ENCODE measurements at regions not wholly inside any gene's neighbourhood (a gene's known extent, or its start where the extent isn't known, plus 50 kb on each side); places are given as distances from the start of the nearest gene placed in this dataset.
"Not testable (repeated sequence)": the region's sequence is repeated elsewhere in the genome, so short reads cannot be mapped to it uniquely, and the experiment has no call there.

- H3K9me3 Mint-ChIP-seq = peaks cover 0 to 3% of the 10 kb centered on the region in 2 donors
- peaks cover 15 to 41% of the 10 kb centered on the region in 2 donors for H3K27me3 Mint-ChIP-seq
- H3K27ac Mint-ChIP-seq = no peak overlapping the region
- ATAC-seq (replicated peaks) = no peak
- H3K4me1 Mint-ChIP-seq (ENCODE audit: low read depth in 2 of 2) = no peaks in the 10 kb centered on the region
- no peak overlapping the region for H3K4me3 Mint-ChIP-seq
- no peaks in the 10 kb centered on the region for H3K36me3 Mint-ChIP-seq (ENCODE audit: insufficient read depth)
- no peak for DNase-seq
Observed at GRCh38 chr11:114949614-114950351, 271.5 kb downstream of the NXPE2 start.

DNA sequence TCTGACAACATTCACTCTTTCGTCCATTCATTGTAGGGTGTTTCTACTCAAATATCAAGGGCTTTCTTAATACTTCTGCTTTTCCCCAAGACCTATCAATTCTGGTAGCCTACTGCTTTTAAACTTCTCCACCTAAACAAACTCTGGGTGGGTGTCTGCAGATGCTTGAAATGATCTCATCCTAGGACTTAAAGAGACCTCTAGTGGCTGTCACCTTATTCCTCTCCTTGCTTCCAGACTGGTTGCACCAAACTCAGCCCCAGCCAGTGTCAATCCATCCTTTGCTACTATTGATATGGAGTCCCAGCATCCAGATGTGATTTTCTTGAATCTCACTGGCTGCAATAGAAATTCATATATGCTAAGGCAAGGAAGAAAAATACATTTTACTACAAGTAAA lies 274.7 kb downstream of the NXPE2 start:
- Mint-ChIP-seq H3K4me3 (no peak overlapping the region), H3K9me3 (peaks cover 0 to 3% of the 10 kb centered on the region in 2 donors), H3K27ac (no peak overlapping the region), H3K4me1 (ENCODE audit: low read depth in 2 of 2) (no peaks in the 10 kb centered on the region), H3K36me3 (ENCODE audit: insufficient read depth) (no peaks in the 10 kb centered on the region), H3K27me3 (peaks cover 25 to 50% of the 10 kb centered on the region in 2 donors)
- DNase-seq = no peak
- ATAC-seq (replicated peaks) = no peak

DNA sequence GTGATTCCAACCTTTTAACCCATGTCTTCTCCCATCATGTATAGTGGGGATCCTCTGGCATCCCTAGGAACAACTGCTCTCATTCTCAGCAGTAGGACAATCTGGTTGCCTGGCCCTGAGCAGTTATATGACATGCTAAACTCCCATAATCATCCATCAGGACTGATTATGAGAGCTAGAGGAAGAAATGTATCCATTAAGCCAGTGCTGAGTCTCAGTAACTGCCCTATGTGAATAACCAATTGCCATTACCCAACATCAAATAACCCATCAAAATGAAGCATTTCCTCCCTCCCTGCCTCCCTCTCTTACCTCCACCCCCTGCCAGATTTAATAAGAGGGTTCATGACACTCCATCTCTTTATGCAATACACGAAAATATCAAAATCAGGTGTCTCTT lies 277.6 kb downstream of the NXPE2 start:
- DNase-seq (no peak), ATAC-seq (replicated peaks) (no peak)
- H3K9me3 Mint-ChIP-seq = no peaks in the 10 kb centered on the region
- no peak overlapping the region for H3K27ac Mint-ChIP-seq
- H3K4me1 Mint-ChIP-seq (ENCODE audit: low read depth in 2 of 2) = no peaks in the 10 kb centered on the region
- no peaks in the 10 kb centered on the region for H3K36me3 Mint-ChIP-seq (ENCODE audit: insufficient read depth)
- no peak overlapping the region for H3K4me3 Mint-ChIP-seq
- H3K27me3 Mint-ChIP-seq = peaks cover 26 to 50% of the 10 kb centered on the region in 2 donors

DNA sequence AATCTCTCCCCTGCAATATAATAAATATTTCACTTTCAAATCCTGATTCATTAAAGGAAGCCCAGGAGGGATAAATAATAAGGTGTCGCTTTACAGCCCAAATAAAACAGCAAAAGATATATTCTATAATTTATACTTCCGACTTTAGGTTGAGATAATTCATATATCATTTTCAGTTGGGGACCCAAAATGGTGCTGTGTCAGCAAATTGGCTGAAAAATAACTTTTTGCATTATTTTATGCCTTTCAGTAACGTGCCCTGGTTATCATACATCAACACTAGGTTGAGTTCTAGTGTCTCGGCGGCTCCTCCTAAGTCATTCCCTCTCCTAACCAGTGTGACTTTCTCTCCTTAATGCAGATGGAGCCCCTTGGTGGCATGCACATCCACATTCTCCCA lies 278.2 kb downstream of the NXPE2 start:
- DNase-seq (no peak), ATAC-seq (replicated peaks) (no peak)
- Mint-ChIP-seq H3K27ac (no peak overlapping the region), H3K36me3 (ENCODE audit: insufficient read depth) (no peaks in the 10 kb centered on the region), H3K4me1 (ENCODE audit: low read depth in 2 of 2) (no peaks in the 10 kb centered on the region), H3K27me3 (peaks cover 27 to 51% of the 10 kb centered on the region in 2 donors), H3K9me3 (no peaks in the 10 kb centered on the region), H3K4me3 (no peak overlapping the region)

DNA sequence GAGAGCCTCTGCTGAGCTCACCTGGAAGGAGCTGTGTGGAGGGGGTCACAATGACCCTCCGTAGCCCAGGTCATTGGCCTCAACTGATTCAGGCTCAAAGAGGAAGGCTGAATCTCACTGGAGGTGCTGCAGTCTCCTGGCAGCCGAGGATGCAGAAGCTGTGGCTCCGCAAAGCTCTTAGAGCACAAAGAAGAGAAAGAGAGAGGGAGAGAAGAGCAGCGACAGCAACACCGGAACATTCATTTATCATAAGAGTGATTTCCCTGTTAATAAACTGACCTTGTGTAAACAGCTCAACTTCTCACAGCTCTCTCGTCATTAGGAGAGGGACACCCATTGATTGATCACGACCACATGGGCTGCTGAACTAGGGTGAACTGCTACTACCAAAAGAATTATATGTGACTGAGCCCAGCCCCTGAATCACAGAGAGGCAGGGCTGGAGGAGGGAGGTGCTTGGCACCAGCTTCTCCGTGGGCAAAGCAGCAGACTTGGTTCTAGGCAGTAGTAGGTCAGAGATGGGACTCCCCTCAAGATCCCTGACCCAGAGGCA lies 281.7 kb downstream of the NXPE2 start:
- DNase-seq (no peak), ATAC-seq (replicated peaks) (no peak)
- H3K9me3 Mint-ChIP-seq = no peaks in the 10 kb centered on the region
- H3K27ac Mint-ChIP-seq = no peak overlapping the region
- no peaks in the 10 kb centered on the region for H3K36me3 Mint-ChIP-seq (ENCODE audit: insufficient read depth)
- no peak overlapping the region for H3K4me3 Mint-ChIP-seq
- H3K4me1 Mint-ChIP-seq (ENCODE audit: low read depth in 2 of 2) = no peaks in the 10 kb centered on the region
- H3K27me3 Mint-ChIP-seq = peaks cover 32 to 50% of the 10 kb centered on the region in 2 donors

DNA sequence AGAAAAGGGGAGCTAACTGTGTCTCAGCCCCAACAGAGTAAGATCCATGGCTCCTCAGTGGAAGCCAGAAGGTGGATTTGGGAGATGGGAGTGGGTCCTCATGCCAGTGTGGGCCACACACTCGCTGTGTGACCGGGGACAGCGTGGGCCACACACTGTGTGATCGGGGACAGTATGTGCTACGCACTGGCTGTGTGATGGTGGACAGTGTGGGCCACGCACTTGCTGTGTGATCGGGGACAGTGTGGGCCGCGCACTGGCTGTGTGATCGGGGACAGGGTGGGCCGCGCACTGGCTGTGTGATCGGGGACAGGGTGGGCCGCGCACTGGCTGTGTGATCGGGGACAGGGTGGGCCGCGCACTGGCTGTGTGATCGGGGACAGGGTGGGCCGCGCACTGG lies 282.5 kb downstream of the NXPE2 start:
- not testable (repeated sequence) for H3K9me3 Mint-ChIP-seq; H3K4me1 Mint-ChIP-seq (ENCODE audit: low read depth in 2 of 2); H3K36me3 Mint-ChIP-seq (ENCODE audit: insufficient read depth); H3K27ac Mint-ChIP-seq; H3K4me3 Mint-ChIP-seq; ATAC-seq (replicated peaks); DNase-seq
- H3K27me3 Mint-ChIP-seq = peaks cover 32 to 50% of the 10 kb centered on the region in 2 donors

GRCh38 chr11:114964676-114965214 lies 286.4 kb downstream of the NXPE2 start:
- no peak overlapping the region for H3K4me3 Mint-ChIP-seq
- H3K9me3 Mint-ChIP-seq = no peaks in the 10 kb centered on the region
- no peak overlapping the region for H3K27ac Mint-ChIP-seq
- ATAC-seq (replicated peaks) = no peak
- no peak for DNase-seq
- peaks cover 10 to 17% of the 10 kb centered on the region in 2 donors for H3K27me3 Mint-ChIP-seq
- H3K4me1 Mint-ChIP-seq (ENCODE audit: low read depth in 2 of 2) = no peaks in the 10 kb centered on the region
- no peaks in the 10 kb centered on the region for H3K36me3 Mint-ChIP-seq (ENCODE audit: insufficient read depth)

GRCh38 chr11:114970927-114971645 lies 292.8 kb downstream of the NXPE2 start:
- Mint-ChIP-seq H3K4me1 (ENCODE audit: low read depth in 2 of 2) (no peaks in the 10 kb centered on the region), H3K27ac (no peak overlapping the region), H3K36me3 (ENCODE audit: insufficient read depth) (no peaks in the 10 kb centered on the region), H3K27me3 (no peaks in the 10 kb centered on the region), H3K4me3 (no peak overlapping the region), H3K9me3 (no peaks in the 10 kb centered on the region)
- no peak for ATAC-seq (replicated peaks)
- DNase-seq = no peak

DNA sequence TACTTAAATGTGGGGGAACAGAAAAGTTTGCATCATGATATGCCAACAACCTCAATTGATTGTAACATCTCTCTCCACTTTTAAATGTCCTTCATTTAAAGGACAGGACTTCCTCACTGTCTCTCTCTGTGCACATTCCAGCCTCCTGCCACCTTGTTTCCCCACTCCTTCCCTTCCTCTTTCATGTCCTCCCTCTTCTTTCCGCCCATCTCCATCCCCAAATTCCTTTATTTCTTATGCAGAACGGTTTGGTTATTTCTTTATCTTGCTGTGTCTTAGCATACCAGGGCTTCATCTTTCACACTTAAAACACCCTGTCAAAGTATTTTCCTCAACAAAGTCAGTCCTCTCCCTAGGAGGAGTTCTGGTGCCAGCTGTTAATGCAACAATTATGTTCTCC lies 293.8 kb downstream of the NXPE2 start:
- H3K27ac Mint-ChIP-seq = no peak overlapping the region
- no peaks in the 10 kb centered on the region for H3K27me3 Mint-ChIP-seq
- H3K4me3 Mint-ChIP-seq = no peak overlapping the region
- no peak for DNase-seq
- no peaks in the 10 kb centered on the region for H3K4me1 Mint-ChIP-seq (ENCODE audit: low read depth in 2 of 2)
- ATAC-seq (replicated peaks) = no peak
- H3K9me3 Mint-ChIP-seq = no peaks in the 10 kb centered on the region
- H3K36me3 Mint-ChIP-seq (ENCODE audit: insufficient read depth) = no peaks in the 10 kb centered on the region

DNA sequence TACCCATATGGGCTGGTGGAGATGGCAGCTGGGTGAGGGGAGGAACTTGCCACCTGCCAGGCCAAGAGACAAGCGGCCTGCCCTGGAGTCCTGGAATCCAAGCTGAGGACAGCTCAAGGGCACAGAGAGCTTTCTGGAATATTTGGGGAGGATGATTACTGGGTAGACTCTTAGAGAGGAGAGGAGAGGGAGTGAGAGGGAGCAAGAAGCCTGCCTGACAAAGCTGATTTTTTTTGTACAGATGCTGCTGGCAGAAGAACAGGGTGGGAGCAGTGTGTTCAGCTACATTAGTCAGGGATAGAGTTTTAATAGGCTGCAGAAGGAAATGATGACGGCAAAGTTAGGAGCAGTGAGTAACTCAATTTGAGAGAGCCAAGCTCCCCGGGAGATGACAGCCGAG lies 299.3 kb downstream of the NXPE2 start:
- no peak for DNase-seq
- Mint-ChIP-seq H3K4me1 (ENCODE audit: low read depth in 2 of 2) (no peaks in the 10 kb centered on the region), H3K4me3 (no peak overlapping the region), H3K36me3 (ENCODE audit: insufficient read depth) (no peaks in the 10 kb centered on the region), H3K9me3 (no peaks in the 10 kb centered on the region), H3K27me3 (peaks cover 0 to 8% of the 10 kb centered on the region in 2 donors), H3K27ac (no peak overlapping the region)
- no peak for ATAC-seq (replicated peaks)

GRCh38 chr11:114982141-114982540 lies 303.8 kb downstream of the NXPE2 start:
- Mint-ChIP-seq H3K27ac (no peak overlapping the region), H3K9me3 (no peaks in the 10 kb centered on the region), H3K36me3 (ENCODE audit: insufficient read depth) (no peaks in the 10 kb centered on the region), H3K4me3 (no peak overlapping the region), H3K27me3 (peaks cover 0 to 8% of the 10 kb centered on the region in 2 donors), H3K4me1 (ENCODE audit: low read depth in 2 of 2) (no peaks in the 10 kb centered on the region)
- DNase-seq (no peak), ATAC-seq (replicated peaks) (no peak)

DNA sequence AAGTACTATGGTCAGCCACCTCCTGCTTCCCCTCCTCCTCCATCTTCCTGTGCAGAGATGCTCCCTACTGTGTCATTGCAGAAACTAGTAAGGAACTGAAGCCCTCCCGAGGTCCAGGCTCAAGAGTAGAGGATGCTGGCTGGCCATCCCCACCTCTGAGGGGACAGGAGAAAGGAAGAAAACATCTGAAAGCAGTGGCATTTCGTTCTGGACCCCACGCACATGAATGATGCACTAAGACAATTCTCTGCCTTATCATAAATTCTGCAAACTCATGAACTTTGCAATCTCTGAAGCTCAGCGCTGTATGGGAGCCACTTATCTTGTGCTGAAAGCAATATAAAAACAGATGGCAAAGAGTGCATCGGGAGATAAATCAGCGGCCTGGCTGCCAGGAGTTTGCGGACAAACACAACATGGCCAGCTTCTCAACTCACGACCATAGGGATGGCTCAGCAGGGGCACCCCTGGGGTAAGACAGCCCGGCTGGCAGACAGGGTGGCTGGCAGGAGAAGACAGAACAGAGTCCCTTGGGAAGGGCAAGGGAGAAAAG lies 306.4 kb downstream of the NXPE2 start:
- Mint-ChIP-seq H3K4me1 (ENCODE audit: low read depth in 2 of 2) (no peaks in the 10 kb centered on the region), H3K27me3 (no peaks in the 10 kb centered on the region), H3K36me3 (ENCODE audit: insufficient read depth) (no peaks in the 10 kb centered on the region), H3K9me3 (no peaks in the 10 kb centered on the region), H3K27ac (no peak overlapping the region), H3K4me3 (no peak overlapping the region)
- ATAC-seq (replicated peaks) = no peak
- DNase-seq = no peak

DNA sequence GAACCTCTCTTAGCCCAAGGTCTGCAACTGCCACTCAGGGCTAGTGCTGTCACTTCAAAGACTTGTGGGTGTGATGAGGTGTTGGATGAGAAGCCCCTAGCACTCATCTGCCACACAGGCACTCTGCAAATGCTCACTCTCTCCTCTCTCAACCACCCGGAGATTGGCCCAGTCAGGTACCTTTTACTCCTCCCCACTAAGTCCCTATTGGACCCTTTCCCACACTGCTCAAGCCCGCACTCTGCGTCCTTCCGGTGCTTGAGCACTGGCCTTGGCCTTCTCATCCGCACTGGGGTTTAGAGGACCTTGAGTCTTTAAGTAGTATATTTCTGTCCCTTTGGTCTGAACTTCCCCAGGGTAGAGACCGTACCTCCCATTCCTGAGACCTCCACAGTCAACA lies 308.0 kb downstream of the NXPE2 start:
- DNase-seq = no peak
- H3K4me3 Mint-ChIP-seq = no peak overlapping the region
- no peak overlapping the region for H3K27ac Mint-ChIP-seq
- no peaks in the 10 kb centered on the region for H3K4me1 Mint-ChIP-seq (ENCODE audit: low read depth in 2 of 2)
- H3K9me3 Mint-ChIP-seq = no peaks in the 10 kb centered on the region
- no peaks in the 10 kb centered on the region for H3K27me3 Mint-ChIP-seq
- no peak for ATAC-seq (replicated peaks)
- no peaks in the 10 kb centered on the region for H3K36me3 Mint-ChIP-seq (ENCODE audit: insufficient read depth)

Data from effector memory CD8-positive, alpha-beta T cell (primary cell).